ENCODE measurements at regions not wholly inside any gene's neighbourhood (a gene's known extent, or its start where the extent isn't known, plus 50 kb on each side); places are given as distances from the start of the nearest gene placed in this dataset.

GRCh38 chr20:5390720-5391119 is 74.0 kb upstream of the PROKR2 start:
- TF ChIP-seq CTCF (IDR thresholded peaks at IDR 0.05) (no peak), EZH2 (IDR thresholded peaks at IDR 0.05) (no peak)

All from neural progenitor cell (in vitro differentiated cells).